ENCODE measurements at regions not wholly inside any gene's neighbourhood (a gene's known extent, or its start where the extent isn't known, plus 50 kb on each side); places are given as distances from the start of the nearest gene placed in this dataset.

DNA sequence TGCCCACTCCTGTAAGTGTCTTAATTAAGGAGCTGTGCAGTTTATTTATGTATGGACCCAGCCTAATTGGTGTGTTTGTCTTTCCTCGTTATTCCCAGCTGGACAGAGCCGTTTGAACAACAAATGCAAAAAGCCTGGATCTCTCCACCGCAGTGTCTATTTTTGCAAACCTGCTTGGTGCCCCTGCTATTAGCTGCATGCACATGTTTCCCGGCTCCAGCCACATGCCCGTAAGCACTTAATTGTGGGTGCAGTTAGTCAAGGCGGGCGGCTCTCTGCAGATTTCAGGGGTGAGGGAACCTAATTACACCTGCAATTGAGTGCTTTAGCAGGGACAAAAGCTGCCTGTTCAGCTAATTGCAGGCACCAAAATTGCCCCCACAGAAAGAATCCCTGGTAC is 74.0 kb upstream of the GSE1 start:
- DNase-seq, result peak; percentile 65

GRCh38 chr16:85539629-85540291 is 73.4 kb upstream of the GSE1 start:
- DNase-seq, result no peak

GRCh38 chr16:85541181-85541580 is 71.9 kb upstream of the GSE1 start:
- no peak for DNase-seq

DNA sequence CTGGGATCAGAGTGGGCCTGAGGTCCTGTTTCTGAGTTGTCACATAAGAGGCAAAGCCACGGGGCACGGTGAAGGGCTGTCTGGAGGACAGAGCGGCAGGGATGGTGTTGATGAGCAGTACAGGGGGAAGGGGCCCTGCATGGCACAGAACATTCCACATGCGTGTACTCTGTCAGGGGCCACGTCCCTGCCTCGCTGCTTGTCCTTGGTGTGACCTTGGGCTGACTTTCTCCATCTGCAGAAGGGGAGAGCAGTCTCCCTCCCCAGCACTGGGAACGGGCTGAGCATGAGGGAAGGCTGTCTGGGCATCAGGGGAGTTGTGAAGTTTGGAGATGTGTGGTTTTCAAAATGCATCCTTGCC is 71.5 kb upstream of the GSE1 start:
- DNase-seq, result no peak

GRCh38 chr16:85541980-85542900 is 70.9 kb upstream of the GSE1 start:
- DNase-seq, result no peak

- no peak for DNase-seq
Measured at GRCh38 chr16:85543536-85543935, 69.6 kb upstream of the GSE1 start.

DNA sequence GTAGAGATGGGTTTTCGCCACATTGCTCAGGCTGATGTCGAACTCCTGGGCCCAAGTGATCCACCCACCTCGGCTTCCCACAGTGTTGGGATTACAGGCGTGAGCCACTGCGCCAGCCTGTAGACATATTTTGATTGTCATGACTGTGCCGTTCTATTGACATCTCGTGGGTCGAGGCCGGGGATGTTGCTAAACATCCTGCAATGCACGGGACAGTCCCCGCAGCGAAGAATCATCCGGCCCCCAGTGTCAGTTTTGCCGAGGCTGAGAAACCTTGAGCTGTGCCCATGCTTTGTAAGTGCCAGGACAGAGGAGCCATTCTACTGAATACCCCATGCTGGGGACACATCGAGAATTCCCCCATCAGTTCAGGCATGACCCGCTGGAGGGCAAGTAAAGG is 69.1 kb upstream of the GSE1 start:
- DNase-seq, result no peak

- no peak for DNase-seq
Measured at GRCh38 chr16:85544668-85545067, 68.5 kb upstream of the GSE1 start.

- no peak for DNase-seq
Measured at GRCh38 chr16:85545227-85545818, 67.8 kb upstream of the GSE1 start.

GRCh38 chr16:85546585-85547447 is 66.3 kb upstream of the GSE1 start:
- no peak for DNase-seq

DNA sequence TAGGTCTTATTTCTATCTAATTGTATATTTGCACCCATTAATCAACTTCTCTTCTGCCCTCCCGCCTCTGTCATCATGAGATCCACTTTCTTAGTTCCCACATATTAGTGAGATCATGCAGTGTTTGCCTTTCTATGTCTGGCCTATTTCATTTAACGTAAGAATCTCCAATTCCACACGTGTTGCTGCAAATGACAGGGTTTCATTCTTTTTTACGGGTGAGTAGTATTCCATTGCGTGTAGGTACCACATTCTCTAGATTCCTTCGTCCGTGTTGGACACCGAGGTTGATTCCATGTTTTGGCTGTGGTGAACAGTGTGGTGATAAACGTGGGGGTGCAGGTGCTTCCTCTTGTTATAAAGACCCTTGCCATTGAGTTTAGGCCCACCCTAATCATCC is 64.7 kb upstream of the GSE1 start:
- DNase-seq, result no peak

- DNase-seq, result no peak
Measured at GRCh38 chr16:85549766-85550421, 63.2 kb upstream of the GSE1 start.

DNA sequence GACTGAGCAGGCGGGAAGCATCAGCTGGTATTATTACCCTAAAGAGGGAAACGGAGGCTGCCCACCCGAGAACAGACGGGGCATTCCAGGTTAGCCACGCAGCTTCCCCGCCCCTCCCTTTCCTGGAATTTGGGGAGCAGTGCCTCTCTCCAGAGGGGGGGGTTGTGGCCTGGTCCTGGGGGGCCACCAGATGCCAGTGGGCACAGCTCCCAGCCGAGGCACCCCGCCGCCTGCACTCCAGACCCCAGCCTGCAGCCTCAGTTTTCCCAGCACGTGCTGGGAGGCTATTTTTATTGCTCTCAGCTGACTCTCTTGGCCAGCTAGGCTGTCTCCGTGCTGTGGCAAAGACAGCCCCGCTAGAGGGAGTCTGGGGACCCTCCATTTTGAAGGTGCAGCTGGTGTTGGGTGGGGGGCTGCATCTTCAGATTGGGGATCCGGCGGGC is 62.7 kb upstream of the GSE1 start:
- DNase-seq, result no peak

GRCh38 chr16:85550953-85551924 is 61.9 kb upstream of the GSE1 start:
- no peak for DNase-seq

DNA sequence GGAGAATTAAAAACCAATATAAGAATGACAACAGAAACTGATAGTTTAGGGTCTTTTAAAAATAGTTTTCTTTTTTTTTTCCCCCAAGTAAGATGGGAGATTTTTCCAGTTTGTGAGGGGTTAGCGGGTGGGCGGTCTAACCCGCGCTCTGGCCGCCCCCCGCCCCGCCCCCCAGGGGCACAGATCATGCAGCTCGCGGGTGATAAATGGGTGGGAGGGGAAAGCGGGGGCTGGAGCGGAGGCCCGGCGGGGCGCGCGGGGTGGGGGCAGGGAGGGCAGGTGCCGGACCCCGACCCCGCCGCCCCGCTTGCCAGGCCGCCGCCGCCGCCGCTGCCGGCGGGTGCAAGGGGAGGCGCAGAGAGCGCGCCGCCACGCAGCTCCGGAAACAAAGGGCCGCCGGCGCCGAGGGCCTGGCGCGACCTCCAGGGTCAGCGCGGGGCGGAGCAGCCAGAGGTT is 60.1 kb upstream of the GSE1 start:
- DNase-seq, result peak; percentile 55

DNA sequence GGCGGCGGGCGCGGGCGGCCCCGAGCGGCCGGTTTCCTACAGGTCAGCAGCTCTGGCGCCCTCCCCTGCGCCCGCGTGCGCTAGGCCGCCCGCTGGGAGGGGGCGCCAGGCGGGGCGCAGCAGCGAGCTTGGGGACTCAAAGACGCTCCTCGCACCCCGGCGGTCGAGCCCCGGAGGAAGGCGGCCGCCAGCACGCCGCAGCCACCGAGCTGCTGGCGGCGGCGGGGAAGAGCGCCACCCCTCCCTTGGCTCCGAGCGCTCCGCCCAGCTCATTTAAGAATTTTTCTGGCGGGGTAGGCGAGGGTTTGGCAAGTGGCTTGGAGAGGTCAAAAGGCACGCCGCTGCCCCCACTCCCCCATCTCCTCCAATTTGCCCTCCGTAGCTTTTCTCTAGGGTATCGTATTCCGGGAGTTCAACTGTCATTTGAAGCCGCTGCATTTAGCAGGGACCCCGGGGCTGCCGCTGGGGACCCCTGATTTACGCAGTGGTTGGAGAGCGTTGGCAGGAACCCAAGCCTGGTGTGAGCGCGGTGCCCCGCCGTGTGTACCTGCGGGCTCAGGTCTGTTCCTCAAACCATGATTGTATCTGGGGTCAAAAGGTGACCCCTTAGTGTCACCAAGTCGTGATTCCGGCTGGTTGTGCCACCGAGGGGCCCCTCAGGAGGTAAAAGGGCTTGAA is 59.5 kb upstream of the GSE1 start:
- DNase-seq, result peak; percentile 55

DNA sequence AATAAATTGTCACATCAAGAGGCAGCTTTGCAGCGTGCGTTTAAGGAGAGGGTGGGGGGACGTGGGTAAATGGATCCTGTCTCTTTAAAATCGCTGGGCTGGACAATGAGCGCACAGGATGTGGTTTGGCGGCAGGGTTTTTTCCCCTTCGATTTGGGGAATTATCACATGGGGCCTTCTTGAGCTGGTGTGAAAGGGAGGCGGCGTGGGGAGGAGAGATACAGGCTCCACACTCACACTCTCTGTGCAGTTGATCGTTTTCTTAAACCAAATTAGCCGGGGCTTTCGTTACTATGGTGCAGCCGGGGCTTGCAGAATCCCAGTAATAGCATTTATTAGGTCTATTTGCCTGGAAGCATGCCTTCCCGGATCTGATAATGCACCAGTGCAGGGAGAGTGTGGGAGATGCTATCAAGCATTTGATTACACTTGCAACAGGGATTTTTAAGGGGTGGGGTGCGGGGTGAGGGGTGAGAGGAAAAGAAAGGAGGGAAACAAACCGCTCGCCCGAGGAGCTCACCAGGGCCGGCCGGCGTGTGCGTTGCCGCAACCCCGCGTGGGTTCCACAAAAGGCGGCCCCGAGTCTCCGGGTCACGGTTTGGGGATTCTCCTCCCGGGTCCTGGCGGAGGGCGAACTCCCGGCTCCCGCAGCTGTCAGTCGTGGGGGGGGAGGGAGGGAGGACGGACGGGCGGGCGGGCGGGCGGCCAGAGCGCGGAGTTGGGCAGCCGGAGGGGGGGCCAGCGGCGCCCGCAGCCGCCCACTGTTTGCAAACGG is 58.8 kb upstream of the GSE1 start:
- peak; percentile 35 for DNase-seq

- DNase-seq, result peak; percentile 61
Measured at GRCh38 chr16:85554889-85555718, 58.0 kb upstream of the GSE1 start.
